T47D (cell line): ENCODE measurements at regions not wholly inside any gene's neighbourhood (a gene's known extent, or its start where the extent isn't known, plus 50 kb on each side); places are given as distances from the start of the nearest gene placed in this dataset.

ENCODE experiments used
- DNase-seq, 2 experiments: peaks; one replicate each; pipeline versions ENCODE4 v3.0.0 to v3.0.0-alpha.2; 2011 to 2012; ENCODE audit warnings: low read depth in 1 of 2, low spot score in 1 of 2
- JUND ChIP-seq: IDR thresholded peaks from 2 replicates; pipeline ENCODE4 v1.6.1; 2012; ENCODE audit warnings: low read depth
- in situ Hi-C: cut with HindIII; loops from 2 replicates; pipeline ENCODE4 v1.10.0; 2016; ENCODE audit warnings: low sequenced_read_pairs, low pct_unique_long_range_greater_than_20kb

DNA sequence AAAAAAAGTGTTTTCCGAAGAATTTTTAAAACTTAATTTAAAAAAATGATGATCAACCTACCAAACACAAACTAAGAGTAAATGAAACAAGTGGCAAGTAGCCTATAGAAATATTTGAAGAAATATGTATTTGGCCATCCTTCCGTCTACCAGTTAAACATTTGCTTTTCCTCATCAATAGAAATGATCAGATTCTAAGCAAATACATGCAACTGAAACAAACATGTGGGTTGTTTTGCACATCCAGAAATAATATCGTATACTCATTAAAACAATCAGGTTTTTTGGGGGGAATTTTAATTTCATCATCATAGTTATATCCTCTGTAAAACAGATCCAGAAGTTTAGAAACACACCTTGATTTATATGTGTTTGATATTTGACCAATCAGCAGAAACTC lies 1011.7 kb downstream of the GATA3 start:
- peak in 1 of 2 experiments; percentile 88 for DNase-seq
- peak; percentile 97 for TF ChIP-seq JUND
- in situ Hi-C loops = no loop called here

DNA sequence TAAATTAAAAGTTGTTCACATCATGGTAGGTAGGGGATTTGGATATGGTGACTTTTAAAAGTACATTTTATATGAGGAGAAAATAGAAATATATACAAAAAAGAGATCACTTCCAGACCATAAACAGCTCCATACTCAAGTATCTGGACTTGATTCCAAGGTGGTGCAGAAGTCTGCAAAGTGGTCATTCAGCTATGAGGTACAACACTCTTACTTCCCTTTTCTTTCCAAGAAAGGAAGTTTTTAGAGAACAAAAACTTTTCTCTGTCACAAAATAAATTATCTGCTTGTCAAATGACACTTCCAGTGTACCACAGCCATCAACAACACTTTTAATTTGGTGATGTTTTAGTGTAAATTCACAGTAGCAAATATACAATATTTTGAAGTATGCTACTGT lies 1013.5 kb downstream of the GATA3 start:
- no peak for TF ChIP-seq JUND
- DNase-seq = no peak
- in situ Hi-C loops = no loop called here

DNA sequence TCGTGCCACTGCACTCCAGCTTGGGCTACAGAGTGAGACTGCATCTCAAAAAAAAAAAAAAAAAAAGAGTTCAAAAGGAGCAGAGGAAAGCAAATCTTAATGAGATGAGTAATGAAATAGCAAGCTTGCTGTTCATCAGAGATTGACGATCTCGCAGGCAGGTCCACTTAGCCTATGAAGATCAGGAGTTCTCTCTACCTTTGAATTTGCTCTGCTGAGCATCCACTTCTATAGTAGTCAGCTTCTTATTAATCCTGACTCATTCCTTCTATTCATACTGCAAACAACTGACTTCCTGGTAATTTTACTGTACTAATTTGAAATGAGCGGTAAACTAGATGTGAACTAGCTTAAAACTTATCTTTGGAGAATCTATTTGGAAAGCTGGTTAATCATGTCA lies 1014.6 kb downstream of the GATA3 start:
- no peak for TF ChIP-seq JUND
- peak in 1 of 2 experiments; percentile 68 for DNase-seq
- in situ Hi-C loops = no loop called here

DNA sequence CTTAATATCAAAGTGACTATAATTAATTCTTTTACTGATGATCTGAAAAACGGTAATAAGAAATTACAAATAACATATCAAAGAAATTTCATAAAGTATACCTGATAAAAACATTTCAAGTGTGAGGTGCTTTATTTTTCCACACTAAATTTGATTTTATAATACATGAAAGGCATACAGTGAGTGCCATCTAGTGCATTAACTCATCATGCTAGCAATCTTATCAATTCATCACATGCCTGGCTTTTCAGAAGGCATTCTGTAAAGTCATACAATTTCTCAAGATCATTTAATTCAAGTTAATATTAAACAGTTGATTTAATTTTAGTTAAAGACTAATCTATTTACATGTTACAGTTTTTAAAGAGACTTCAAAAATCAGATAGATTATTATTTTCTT lies 1020.9 kb downstream of the GATA3 start:
- in situ Hi-C loops = no loop called here
- no peak for TF ChIP-seq JUND

DNA sequence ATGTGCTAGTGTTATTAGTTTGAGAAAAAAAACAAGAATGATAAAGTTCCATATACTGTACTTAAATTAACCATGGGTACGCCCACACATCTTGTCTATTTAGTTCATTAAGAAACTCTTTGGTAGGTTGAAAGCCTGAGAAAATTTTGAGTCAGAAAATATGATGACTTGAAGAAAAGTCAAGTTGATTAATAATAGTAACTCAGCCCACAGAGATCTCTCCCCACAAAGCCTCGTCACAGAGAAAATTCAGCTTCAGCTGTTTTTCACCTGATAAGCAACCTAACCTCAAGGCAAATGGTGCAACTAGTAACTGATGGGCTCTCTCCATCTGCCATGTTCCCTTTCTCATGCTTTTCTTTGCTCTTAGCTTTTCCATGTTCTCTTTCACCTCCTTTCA lies 1021.6 kb downstream of the GATA3 start:
- no peak for TF ChIP-seq JUND
- no peak for DNase-seq
- in situ Hi-C loops = no loop called here

More for the DNA sequence above, 1020.9 kb downstream of the GATA3 start:
- DNase-seq = no peak

DNA sequence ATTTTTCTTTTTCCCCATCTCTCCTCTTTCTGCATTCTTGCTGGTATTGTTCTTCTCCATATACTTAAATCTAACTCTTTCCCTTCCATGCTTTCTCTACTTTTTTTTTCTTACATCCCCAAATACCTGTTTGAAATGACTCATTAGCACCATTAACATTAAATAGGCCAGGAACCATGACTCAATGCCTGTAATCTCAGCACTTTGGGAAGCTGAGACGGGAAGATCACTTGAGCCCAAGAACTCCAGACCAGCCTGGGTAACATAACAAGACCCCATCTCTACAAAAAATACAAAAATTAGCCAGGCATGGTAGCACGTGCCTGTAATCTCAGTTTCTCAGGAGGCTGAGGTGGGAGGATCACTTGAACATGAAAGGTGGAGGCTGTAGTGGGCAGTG lies 1026.8 kb downstream of the GATA3 start:
- in situ Hi-C loops = no loop called here
- DNase-seq = no peak
- no peak for TF ChIP-seq JUND

DNA sequence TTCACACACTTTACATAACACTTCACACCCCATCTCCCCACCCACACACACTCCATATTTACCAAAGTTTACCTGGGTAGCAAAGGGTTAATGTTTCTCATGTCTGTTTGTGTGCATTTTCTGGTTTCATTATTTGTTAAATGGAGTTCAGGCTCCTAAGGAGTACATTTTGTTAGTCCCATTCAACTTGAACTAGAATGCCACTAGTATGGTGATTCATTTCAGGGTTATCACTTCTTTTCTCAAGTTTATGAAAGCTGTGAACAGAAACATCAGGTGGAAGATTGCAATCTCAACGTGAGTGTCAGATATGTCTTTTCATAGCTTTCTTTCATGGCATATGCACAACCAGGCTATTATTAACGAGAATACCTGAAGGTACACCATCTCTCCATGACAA lies 1027.5 kb downstream of the GATA3 start:
- no peak for DNase-seq
- in situ Hi-C loops = no loop called here
- no peak for TF ChIP-seq JUND

DNA sequence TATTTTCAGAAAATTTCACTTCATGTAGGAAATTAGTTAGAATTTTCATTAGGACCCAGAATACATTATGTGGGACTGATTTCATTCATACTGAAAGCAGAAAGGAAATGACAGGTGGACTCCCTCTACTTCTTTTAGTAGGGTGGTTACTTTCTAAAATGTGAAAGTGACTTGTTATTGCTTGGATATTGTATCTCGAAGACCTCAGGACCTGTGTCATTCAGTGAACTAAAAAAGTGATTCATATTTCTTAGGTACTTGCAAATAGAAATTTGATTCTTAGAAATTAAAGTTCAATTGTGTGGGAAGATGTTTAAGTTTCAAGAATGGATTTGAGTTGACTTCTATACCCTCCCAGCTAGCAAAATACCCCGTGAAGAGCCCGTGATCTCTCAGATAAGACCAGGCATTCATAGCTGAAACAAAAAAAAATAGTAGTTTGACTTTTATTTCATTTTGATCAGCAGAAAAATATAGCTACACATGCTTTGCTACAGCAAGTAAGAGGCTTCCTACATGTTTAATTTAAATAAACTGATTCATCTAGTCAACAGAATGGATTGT lies 1037.1 kb downstream of the GATA3 start:
- no peak for TF ChIP-seq JUND
- DNase-seq = no peak
- in situ Hi-C loops = no loop called here

DNA sequence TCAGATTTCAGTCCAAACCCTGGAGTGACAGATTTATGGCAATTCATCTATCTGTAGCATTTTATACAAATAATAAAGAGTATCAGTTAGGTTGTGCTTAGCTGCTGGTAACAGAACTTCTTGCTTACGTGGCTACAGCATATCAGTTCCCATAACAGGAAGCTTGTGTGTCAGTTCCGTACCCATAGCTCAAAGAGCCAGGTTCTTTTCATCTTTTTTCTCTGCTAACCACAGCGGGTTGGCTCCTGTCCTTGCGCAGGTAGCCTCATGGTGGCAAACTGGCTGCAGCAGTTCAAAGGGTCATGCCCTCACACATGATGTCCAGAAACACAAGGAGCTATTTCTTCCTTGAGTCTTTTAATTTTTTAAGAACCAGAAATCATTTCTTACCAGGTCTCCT lies 1041.8 kb downstream of the GATA3 start:
- no peak for TF ChIP-seq JUND
- in situ Hi-C loops = no loop called here
- DNase-seq = no peak

DNA sequence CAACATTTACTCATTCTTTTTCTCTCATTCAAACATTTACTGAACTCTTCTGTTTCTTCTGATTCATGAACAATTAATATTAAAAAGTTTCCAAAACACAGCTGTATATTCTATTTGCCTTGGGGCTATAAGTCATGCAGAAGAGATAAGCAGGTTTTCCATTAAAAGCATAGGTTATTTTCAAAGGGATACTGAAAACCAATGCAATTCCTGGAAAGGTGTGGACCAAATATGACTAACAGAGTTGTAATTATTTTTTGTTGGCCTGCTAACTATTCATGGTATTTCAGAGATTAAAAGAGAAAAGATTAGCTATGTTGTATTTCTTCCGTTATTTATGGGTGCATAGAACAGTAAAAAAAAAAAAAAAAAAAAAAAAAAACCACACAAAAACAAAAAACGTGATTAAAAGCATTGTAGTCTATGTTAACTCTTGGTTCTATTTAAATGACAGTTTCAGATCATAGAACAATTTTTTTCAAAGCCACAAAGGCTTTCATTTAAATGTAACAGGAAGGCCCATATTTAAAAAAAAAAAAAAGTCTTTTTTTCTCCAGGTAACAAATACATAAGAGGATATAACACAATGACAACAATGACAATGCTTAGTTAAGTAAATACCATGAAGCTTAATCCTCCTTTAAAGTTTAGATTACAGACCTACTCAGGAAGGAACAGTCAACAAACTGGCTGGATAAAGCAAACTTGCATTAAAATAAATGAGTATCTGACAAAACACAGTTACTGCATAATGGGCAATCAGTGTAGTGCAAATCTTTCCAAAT lies 1042.9 kb downstream of the GATA3 start:
- no peak for DNase-seq
- TF ChIP-seq JUND = no peak
- in situ Hi-C loops = no loop called here

DNA sequence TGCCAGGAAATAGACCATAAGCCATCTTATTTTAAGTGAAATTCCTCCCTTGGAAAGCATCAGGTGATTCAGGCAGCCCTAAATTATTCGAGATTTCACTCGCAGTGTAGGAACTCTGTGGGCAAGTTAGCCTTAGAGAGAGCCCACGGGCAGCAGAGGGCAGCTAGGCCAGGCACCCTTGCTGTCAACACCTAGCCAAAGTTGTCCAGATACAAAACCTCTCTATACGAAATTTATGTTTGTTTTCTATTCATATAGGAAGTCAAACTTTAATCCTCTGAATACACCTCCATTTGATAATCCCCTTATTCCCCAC lies 1043.5 kb downstream of the GATA3 start:
- TF ChIP-seq JUND = no peak
- in situ Hi-C loops = no loop called here
- peak in 1 of 2 experiments; percentile 29 for DNase-seq

DNA sequence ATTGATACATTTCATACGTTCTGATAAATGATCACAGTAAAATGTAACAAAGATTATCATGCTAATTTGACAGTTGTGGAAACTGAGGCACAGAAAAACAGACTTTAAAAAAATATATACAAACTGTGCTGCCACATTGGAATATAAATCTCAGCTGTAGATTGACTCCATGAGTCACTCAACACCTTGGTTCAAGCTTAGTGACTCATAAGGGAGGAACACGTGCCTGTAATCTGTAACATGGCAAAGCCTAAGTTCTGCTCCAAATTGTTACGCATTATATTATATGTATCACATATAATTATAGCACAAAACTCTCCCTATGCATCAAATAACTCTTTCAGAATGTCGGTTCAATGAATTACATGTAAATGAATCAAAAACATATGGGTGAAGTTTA lies 1047.5 kb downstream of the GATA3 start:
- no peak for TF ChIP-seq JUND
- in situ Hi-C loops = no loop called here
- DNase-seq = no peak

DNA sequence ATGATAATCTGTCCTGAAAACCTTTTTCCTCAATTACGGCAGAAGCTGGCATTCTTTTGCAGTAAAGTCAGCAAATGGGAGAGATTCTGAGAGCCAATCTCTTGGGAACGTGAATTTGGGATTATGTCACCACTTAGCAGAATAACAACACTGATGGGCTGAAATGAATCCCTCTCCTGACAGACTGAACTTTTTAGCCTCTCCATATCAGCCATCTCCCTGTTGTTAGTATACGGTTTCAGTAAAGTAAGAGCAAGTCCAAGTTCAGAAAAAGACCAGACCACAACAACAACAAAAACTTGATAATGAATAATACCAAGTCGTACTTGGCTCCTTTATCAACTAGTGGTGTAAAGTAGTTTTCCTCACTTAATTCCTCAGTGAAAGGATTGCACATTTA lies 1048.8 kb downstream of the GATA3 start:
- in situ Hi-C loops = no loop called here
- no peak for TF ChIP-seq JUND
- DNase-seq = no peak

DNA sequence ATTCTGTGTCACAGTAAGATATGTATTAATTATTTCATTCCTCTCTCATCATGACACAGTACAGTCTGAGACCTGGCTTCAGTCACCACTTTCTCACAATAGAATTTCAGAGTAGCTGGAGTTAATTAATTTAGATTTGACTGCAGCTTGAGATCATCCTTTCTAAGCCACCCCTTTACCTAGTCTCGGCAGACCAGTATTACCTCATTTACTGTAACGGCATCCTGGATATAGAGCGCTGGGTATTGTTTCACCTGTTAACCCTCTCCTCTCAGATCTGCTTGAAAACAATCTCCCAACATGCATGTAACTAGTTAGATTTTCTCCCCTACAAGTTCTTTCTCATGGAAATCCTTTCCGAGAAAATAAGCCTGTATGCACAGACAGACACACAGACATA lies 1057.5 kb downstream of the GATA3 start:
- in situ Hi-C loops = no loop called here
- no peak for TF ChIP-seq JUND
- DNase-seq = peak in 1 of 2 experiments; percentile 81
